ENCODE measurements at regions not wholly inside any gene's neighbourhood (a gene's known extent, or its start where the extent isn't known, plus 50 kb on each side); places are given as distances from the start of the nearest gene placed in this dataset.

GRCh38 chr18:78085241-78086185, 835.9 kb downstream of the GALR1 start:
- no peak for DNase-seq

- no peak for DNase-seq
Measured at GRCh38 chr18:78086931-78087330, 837.3 kb downstream of the GALR1 start.

GRCh38 chr18:78087338-78087737, 837.7 kb downstream of the GALR1 start:
- DNase-seq, result no peak

DNA sequence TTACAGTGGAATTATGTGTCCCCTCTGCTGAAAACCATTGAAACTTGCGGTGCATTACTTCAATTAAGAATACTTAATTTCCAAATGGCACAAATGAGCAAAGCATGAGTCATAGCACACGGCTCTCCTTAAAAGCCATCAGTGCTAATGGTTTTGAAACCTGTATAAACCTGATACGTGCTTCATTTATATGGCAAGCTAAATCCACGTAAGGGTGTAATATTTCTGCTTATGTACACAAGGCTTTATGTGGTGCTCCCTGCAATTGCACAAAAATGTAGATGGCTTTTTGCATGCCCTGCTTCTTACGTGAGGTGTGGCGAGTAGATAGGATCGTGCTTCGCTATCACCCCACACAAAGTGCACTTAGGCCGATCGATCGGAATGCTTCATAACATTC, 840.9 kb downstream of the GALR1 start:
- DNase-seq, result no peak

- no peak for DNase-seq
Measured at GRCh38 chr18:78092901-78093300, 843.3 kb downstream of the GALR1 start.

DNA sequence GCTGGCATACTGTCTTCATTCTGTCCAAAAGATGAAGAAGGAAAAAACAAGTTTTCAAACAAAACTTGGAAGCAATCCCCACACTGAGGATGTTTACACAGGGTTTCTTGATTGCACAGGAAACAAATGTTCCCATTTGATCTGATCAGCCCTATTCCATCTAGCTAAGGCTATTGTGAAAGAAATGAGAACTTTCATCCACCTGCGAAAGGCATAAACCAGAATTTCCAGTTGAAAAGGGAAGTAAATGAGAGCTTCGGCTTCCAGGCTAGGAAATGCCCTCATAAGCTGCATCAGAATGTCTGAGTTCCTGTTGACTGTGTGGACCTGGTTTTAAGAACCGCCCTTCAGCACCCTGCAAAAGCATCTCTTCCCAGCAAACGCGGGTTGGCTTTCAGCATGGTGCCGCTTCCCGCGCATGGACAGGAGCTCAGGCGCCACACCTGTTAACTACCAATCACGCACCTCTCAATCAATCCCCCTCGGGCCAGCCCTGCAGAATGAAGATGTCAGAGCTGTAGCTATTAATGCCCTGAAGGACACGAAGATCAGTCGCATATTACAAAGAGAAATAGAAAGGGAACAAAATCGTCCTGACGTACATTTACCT, 850.4 kb downstream of the GALR1 start:
- DNase-seq, result no peak

DNA sequence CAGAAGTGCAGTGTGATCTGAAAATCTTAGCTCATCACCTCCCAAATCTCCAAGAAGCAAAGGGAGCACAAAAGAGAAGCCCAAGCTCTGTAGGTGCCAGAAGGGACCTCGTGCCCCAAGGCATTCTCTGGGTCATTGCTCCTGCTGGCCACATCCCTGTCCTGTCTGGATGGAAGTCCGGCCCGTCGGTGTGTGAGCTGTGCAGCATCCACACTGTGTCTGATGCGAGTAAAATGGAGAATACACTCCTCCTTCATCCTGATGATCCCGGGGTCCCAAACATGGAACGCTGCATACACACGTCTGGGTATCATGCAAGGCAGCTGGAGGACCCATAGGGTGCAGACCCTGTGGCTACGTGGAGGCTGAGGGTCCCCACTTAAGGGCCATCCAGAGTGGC, 851.4 kb downstream of the GALR1 start:
- no peak for DNase-seq

- DNase-seq, result no peak
Measured at GRCh38 chr18:78102135-78102534, 852.5 kb downstream of the GALR1 start.

- DNase-seq, result no peak
Measured at GRCh38 chr18:78105611-78106010, 856.0 kb downstream of the GALR1 start.

DNA sequence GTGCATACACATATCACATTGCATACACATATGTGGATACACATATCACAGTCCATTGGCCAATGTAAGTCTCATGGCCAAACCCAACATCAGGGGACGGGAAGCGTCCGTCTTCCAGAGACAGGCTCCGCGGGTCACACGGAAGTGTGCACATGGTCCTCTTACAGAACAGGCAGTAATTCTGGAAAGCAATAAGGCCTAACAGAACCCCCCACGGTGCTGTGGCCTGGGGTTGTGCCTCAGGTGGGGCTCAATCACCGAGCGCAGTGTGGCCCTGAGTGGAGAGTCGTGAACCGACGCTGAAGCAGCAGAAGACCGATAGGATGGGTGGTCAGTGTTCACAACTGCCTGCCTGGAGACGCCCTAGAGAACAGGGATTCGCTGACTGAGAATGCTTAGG, 857.3 kb downstream of the GALR1 start:
- DNase-seq, result no peak

GRCh38 chr18:78107363-78107762, 857.7 kb downstream of the GALR1 start:
- no peak for DNase-seq

- DNase-seq, result no peak
Measured at GRCh38 chr18:78108554-78108953, 858.9 kb downstream of the GALR1 start.

- DNase-seq, result no peak
Measured at GRCh38 chr18:78113136-78113939, 863.7 kb downstream of the GALR1 start.

DNA sequence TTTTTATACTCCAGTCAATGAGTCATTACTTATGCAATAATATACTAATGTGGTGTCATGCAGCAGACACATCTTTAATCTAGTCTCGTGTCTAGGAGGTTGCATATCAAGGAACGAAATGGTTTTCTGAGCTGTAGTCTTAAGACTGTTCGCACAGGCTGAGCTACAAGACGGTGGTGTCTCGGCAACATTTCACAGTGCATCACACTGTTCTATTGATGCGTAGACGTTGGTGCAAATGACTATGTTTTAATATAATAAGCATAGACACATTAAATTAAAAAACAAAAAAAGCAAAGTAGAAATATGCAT, 864.2 kb downstream of the GALR1 start:
- no peak for DNase-seq

- DNase-seq, result no peak
Measured at GRCh38 chr18:78115896-78116561, 863.6 kb upstream of the SALL3 start.

GRCh38 chr18:78123144-78123909, 856.3 kb upstream of the SALL3 start:
- DNase-seq, result no peak

DNA sequence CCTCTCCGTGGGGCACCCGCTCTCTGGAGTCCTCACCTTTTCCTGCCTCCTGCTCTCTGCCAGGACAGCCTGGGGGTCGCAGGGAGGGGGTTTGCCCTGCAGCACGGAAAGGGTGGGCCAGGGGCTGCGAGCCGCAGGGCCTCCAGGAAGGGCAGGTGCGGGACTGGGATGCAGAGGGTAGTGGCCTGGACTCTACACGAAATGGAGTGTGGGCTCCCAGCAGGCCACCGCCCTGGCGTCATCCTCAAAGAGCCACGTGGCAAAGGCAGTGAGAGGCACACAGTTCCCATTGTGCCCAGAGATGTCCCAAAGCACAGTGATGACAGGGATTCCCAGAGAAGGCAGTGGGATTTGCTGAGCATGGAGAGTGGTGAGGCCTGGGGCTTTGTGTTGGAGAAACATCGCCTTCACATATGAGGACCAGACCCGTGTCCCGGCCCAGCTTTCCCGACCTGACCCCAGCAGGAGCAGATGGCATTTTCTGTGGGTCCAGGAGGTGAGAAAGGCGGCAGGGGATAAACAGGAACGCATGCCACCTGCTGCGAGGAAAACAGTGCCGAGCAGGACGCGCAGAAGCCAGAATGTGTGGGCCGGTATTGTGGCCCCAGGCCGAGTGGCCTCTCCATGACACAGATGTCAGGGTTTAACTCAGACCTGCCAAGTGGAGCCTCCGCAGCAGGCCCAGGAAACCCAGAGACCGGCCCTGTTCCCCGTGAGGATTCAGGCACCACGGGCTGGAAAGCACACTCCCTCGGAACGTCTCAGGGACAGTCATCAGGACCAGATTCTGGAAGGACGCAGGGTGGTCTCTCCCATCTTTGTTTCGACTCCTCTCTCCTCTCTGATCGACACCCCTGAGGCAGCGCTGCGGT, 855.5 kb upstream of the SALL3 start:
- DNase-seq, result no peak

DNA sequence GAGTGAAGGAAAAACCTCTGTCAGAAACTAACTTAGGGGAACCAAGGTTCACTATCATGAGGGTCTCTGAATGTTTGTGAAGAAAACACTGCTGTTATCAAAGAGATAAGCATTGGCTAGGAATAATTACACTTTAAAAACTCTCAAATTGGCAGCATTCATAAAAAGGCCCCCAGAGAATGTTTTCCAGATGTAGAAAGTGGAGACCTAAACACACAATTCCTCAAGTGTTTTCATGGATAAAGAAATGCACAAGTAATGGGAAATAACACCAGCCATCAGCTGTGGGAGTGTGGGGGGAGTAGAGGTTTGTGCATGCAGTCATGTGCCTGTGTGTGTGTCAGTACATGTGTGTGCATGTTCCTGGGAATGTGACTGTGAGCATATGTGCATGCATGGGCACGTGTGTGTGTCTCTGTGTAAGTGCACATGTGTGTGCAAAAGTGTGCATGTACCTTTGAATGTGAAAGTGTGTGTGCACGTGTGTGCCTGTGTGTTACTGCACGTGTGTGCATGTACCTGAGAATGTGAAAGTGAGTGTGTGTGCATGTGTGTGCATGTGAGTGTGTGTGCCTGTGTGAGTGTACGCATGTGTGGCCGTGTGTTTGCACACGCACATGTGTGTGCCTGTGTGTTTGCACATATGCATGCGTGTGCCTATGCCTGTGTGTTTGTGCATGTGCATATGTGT, 854.3 kb upstream of the SALL3 start:
- DNase-seq, result no peak

- no peak for DNase-seq
Measured at GRCh38 chr18:78126106-78126505, 853.5 kb upstream of the SALL3 start.

GRCh38 chr18:78126536-78126935, 853.1 kb upstream of the SALL3 start:
- no peak for DNase-seq

GRCh38 chr18:78127041-78127440, 852.6 kb upstream of the SALL3 start:
- no peak for DNase-seq

Data from right hindlimb (tissue), 1 donor.